Activated naive CD8-positive, alpha-beta T cell treated with anti-CD3 and anti-CD28 coated beads, Interleukin-2, amount 10 ng/mL, durations not matched to agents 7 days and 5 days (primary cell): ENCODE measurements at regions not wholly inside any gene's neighbourhood (a gene's known extent, or its start where the extent isn't known, plus 50 kb on each side); places are given as distances from the start of the nearest gene placed in this dataset.

Experiments
- ATAC-seq: fragments of 150-1000 bp; cut with Tn5 transposase; one replicate; pipeline ENCODE4 v1.10.0; 2021; ENCODE audit warnings: low read depth, moderate library complexity
- POLR2A ChIA-PET: fragments of 350-600 bp; sonication (Branson Sonifier 250); formaldehyde crosslinking; loops from one replicate; lab custom pipeline; 2021; ENCODE audit warnings: antibody characterized with exemption; lab: Charles Lee
- DNase-seq: peaks from one replicate; pipeline ENCODE4 v3.0.0; 2021
- H3K27ac Mint-ChIP-seq: one replicate; pipeline ENCODE4 v1.8.0; 2022; ENCODE audit warnings: mild to moderate bottlenecking, mixed read lengths
- H3K27me3 Mint-ChIP-seq: one replicate; pipeline ENCODE4 v1.8.0; 2022; ENCODE audit warnings: mild to moderate bottlenecking, moderate library complexity, mixed read lengths
- H3K36me3 Mint-ChIP-seq: one replicate; pipeline ENCODE4 v1.8.0; 2021; ENCODE audit warnings: mild to moderate bottlenecking, mixed read lengths
- H3K4me1 Mint-ChIP-seq: one replicate; pipeline ENCODE4 v1.8.0; 2021; ENCODE audit warnings: mixed read lengths
- H3K4me3 Mint-ChIP-seq: one replicate; pipeline ENCODE4 v1.8.0; 2022; ENCODE audit warnings: mild to moderate bottlenecking, moderate library complexity, mixed read lengths
- H3K9me3 Mint-ChIP-seq: one replicate; pipeline ENCODE4 v1.8.0; 2021; ENCODE audit warnings: mixed read lengths

DNA sequence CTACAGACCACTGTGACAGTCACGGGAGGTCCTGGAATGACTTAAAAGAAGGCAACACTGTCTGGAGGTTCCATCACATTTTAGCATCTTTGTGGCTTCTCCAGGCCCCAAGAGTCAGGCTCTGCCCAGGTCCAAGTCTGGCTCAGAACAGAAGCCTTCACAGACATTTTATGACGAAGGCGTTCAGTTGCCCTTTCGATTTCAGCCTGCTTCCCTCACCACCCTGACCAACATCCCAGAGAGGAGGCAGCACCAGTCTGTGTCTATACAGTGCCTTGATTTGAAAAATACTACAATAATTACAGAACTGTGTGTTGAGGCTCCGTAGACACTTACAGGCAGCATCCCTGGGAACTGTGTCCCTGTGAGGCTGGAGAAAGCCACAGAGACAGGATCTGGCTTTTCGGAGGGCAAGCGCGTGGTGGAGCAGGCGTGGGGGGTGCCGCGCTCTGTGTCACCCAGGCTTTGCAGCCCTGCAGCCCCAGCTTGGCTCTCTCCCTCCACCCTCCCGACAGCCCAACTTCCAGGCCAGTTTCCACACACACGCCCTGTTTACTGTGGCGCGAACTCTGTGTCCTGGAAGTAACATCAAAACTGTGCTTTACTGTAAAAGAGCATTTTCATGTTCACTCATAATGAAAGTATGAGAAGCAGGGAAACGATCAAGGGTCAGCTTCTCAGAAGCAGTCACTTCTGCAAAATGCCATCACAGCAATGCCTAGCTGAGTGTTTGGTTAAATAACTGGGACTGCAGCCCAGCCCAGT, 153.5 kb upstream of the ALKAL2 start:
- peaks cover 17% of the 10 kb centered on the region for H3K4me1 Mint-ChIP-seq
- H3K27ac Mint-ChIP-seq: no peak overlapping the region
- POLR2A ChIA-PET: no interaction called here
- H3K36me3 Mint-ChIP-seq: no peaks in the 10 kb centered on the region
- DNase-seq (no peak), ATAC-seq (no peak)
- H3K9me3 Mint-ChIP-seq: no peaks in the 10 kb centered on the region
- no peak overlapping the region for H3K4me3 Mint-ChIP-seq
- no peaks in the 10 kb centered on the region for H3K27me3 Mint-ChIP-seq

GRCh38 chr2:440403-440740, 152.5 kb upstream of the ALKAL2 start:
- H3K27ac Mint-ChIP-seq: no peak overlapping the region
- POLR2A ChIA-PET: no interaction called here

DNA sequence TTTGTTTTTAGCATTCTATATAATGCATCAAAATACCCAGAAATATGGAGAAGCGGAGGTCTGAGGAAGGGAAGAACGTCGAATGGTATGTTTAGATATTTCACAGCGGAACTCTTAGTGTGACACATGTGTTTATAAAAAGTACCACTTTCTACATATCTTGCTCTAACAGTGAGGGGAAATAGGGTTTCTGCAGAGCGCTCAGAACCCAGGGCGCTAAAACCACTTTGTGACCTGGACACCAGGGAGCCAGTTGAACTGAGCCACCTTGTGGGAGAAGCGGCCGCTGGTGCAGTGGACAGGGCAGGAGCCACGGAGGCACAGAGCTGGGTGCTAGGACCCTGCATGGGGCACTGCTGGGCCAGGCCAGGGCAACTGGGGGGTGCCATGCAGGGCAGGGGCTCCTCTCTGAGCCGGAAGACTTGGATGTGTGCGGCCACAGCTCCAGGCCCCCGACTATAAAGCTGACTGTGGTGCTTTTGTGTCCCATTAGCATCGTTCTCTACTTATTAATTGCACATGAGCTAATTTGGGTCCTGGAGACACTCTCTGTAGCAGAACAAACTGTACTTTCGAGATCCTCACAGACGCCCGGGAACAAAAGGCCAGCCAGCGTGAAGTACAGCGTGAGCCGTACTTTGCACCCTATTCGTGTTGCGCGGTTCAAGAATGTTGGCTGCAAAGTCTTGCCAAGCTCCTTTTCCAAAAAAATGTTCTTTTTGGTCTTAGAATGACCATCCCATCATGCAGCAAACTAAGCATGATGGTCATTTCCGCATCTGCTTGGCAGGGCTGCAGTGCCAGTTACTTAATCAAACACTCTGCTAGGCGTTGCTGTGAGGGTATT, 151.9 kb upstream of the ALKAL2 start:
- no peak overlapping the region for H3K27ac Mint-ChIP-seq
- no peak for ATAC-seq
- no peaks in the 10 kb centered on the region for H3K9me3 Mint-ChIP-seq
- H3K4me1 Mint-ChIP-seq: peaks cover 15% of the 10 kb centered on the region
- no peaks in the 10 kb centered on the region for H3K27me3 Mint-ChIP-seq
- no peak overlapping the region for H3K4me3 Mint-ChIP-seq
- POLR2A ChIA-PET: no interaction called here
- no peaks in the 10 kb centered on the region for H3K36me3 Mint-ChIP-seq
- DNase-seq: no peak

More at GRCh38 chr2:440403-440740, 152.5 kb upstream of the ALKAL2 start:
- Mint-ChIP-seq H3K27me3 (no peaks in the 10 kb centered on the region), H3K4me3 (no peak overlapping the region), H3K9me3 (no peaks in the 10 kb centered on the region), H3K4me1 (peaks cover 16% of the 10 kb centered on the region), H3K36me3 (no peaks in the 10 kb centered on the region)
- DNase-seq: no peak
- no peak for ATAC-seq

- H3K27ac Mint-ChIP-seq: no peak overlapping the region
- no peaks in the 10 kb centered on the region for H3K27me3 Mint-ChIP-seq
- POLR2A ChIA-PET: no interaction called here
- no peaks in the 10 kb centered on the region for H3K36me3 Mint-ChIP-seq
- DNase-seq (no peak), ATAC-seq (no peak)
- H3K4me1 Mint-ChIP-seq: peaks cover 17% of the 10 kb centered on the region
- no peaks in the 10 kb centered on the region for H3K9me3 Mint-ChIP-seq
- H3K4me3 Mint-ChIP-seq: no peak overlapping the region
These were observed 151.2 kb upstream of the ALKAL2 start for GRCh38 chr2:439077-439476.

- H3K27ac Mint-ChIP-seq: peak overlapping the region; percentile 16
- H3K4me1 Mint-ChIP-seq: peaks cover 17% of the 10 kb centered on the region
- H3K27me3 Mint-ChIP-seq: no peaks in the 10 kb centered on the region
- DNase-seq: peak; percentile 43
- H3K36me3 Mint-ChIP-seq: no peaks in the 10 kb centered on the region
- POLR2A ChIA-PET: no interaction called here
- H3K4me3 Mint-ChIP-seq: peak overlapping the region; percentile 75
- peak; percentile 99 for ATAC-seq
- H3K9me3 Mint-ChIP-seq: no peaks in the 10 kb centered on the region
These were observed 150.0 kb upstream of the ALKAL2 start for GRCh38 chr2:437756-438393.

- peak overlapping the region; percentile 75 for H3K4me3 Mint-ChIP-seq
- POLR2A ChIA-PET: no interaction called here
- DNase-seq (no peak), ATAC-seq (no peak)
- H3K36me3 Mint-ChIP-seq: no peaks in the 10 kb centered on the region
- H3K4me1 Mint-ChIP-seq: peaks cover 17% of the 10 kb centered on the region
- no peaks in the 10 kb centered on the region for H3K9me3 Mint-ChIP-seq
- no peak overlapping the region for H3K27ac Mint-ChIP-seq
- H3K27me3 Mint-ChIP-seq: no peaks in the 10 kb centered on the region
These were observed 149.3 kb upstream of the ALKAL2 start for GRCh38 chr2:437180-437579.

- POLR2A ChIA-PET: interaction anchor here (1.3 kb wide), 1 partner anchor 42 kb away, joined by 3 read pairs; no protein-coding TSS in a partner anchor
- Mint-ChIP-seq H3K27ac (no peak overlapping the region), H3K4me1 (peaks cover 17% of the 10 kb centered on the region), H3K27me3 (no peaks in the 10 kb centered on the region), H3K4me3 (no peak overlapping the region), H3K36me3 (no peaks in the 10 kb centered on the region), H3K9me3 (no peaks in the 10 kb centered on the region)
- ATAC-seq (no peak), DNase-seq (no peak)
These were observed 148.3 kb upstream of the ALKAL2 start for GRCh38 chr2:436205-436604.

GRCh38 chr2:434625-435024, 146.7 kb upstream of the ALKAL2 start:
- peaks cover 28% of the 10 kb centered on the region for H3K4me1 Mint-ChIP-seq
- H3K9me3 Mint-ChIP-seq: no peaks in the 10 kb centered on the region
- DNase-seq (no peak), ATAC-seq (no peak)
- H3K4me3 Mint-ChIP-seq: no peak overlapping the region
- no peaks in the 10 kb centered on the region for H3K36me3 Mint-ChIP-seq
- POLR2A ChIA-PET: no interaction called here
- H3K27ac Mint-ChIP-seq: peak overlapping the region; percentile 50
- no peaks in the 10 kb centered on the region for H3K27me3 Mint-ChIP-seq

DNA sequence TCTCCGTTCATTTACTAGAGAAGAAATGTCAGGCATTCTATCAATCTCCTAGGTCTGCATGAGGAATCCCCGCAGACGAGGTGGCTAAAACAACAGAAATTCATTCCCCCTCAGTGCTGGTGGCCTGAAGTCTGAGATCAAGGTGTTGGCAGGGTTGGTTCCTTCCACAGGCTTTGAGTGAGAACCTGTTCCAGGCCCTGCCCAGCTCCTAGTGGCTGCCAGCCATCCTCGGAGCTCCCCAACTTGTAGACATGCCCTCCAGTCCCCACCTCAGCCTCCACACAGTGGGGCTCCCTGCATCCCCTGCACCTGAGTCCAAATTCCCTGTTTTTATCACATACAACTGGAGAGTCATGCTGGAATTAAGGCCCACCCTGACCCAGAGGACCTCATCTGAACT, 145.3 kb upstream of the ALKAL2 start:
- Mint-ChIP-seq H3K27ac (no peak overlapping the region), H3K4me1 (peaks cover 30% of the 10 kb centered on the region), H3K4me3 (no peak overlapping the region), H3K27me3 (no peaks in the 10 kb centered on the region), H3K36me3 (no peaks in the 10 kb centered on the region), H3K9me3 (peaks cover 2% of the 10 kb centered on the region)
- POLR2A ChIA-PET: no interaction called here
- ATAC-seq: no peak
- DNase-seq: no peak

- Mint-ChIP-seq H3K9me3 (peaks cover 2% of the 10 kb centered on the region), H3K36me3 (no peaks in the 10 kb centered on the region)
- POLR2A ChIA-PET: no interaction called here
These were observed 142.6 kb upstream of the ALKAL2 start for GRCh38 chr2:430291-431040.

GRCh38 chr2:429575-430254, 141.8 kb upstream of the ALKAL2 start:
- peaks cover 2% of the 10 kb centered on the region for H3K9me3 Mint-ChIP-seq
- no peaks in the 10 kb centered on the region for H3K27me3 Mint-ChIP-seq
- H3K4me1 Mint-ChIP-seq: peaks cover 17% of the 10 kb centered on the region
- peak; percentile 84 for ATAC-seq
- no peaks in the 10 kb centered on the region for H3K36me3 Mint-ChIP-seq
- DNase-seq: no peak
- H3K4me3 Mint-ChIP-seq: peak overlapping the region; percentile 70
- H3K27ac Mint-ChIP-seq: peak overlapping the region; percentile 89
- POLR2A ChIA-PET: no interaction called here

More at GRCh38 chr2:430291-431040, 142.6 kb upstream of the ALKAL2 start:
- H3K4me1 Mint-ChIP-seq: peaks cover 19% of the 10 kb centered on the region
- peak overlapping the region; percentile 89 for H3K27ac Mint-ChIP-seq
- DNase-seq (no peak), ATAC-seq (peak; percentile 28)
- H3K27me3 Mint-ChIP-seq: no peaks in the 10 kb centered on the region
- H3K4me3 Mint-ChIP-seq: peak overlapping the region; percentile 70

DNA sequence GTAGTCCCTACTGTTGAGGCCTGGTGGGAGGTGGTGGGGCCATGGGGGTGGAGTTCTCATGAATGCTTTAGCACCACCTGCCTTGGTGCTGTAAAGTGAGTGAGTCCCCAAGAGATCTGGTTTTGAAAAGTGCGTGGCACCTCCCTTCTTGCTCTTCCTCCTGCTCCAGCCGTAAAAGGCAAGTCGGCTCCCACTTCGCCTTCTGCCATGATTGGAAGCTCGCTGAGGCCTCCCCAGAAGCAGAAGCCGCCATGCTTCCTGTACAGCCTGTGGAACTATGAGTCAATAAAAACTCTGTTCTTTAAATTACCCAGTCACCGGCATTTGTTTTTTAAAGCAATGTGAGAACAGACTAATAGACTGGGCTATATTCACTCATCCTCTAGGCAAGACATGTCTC, 141.3 kb upstream of the ALKAL2 start:
- H3K27ac Mint-ChIP-seq: peak overlapping the region; percentile 89
- H3K36me3 Mint-ChIP-seq: no peaks in the 10 kb centered on the region
- no peak for ATAC-seq
- peaks cover 2% of the 10 kb centered on the region for H3K9me3 Mint-ChIP-seq
- peaks cover 16% of the 10 kb centered on the region for H3K4me1 Mint-ChIP-seq
- no peak for DNase-seq
- peak overlapping the region; percentile 70 for H3K4me3 Mint-ChIP-seq
- POLR2A ChIA-PET: no interaction called here
- H3K27me3 Mint-ChIP-seq: no peaks in the 10 kb centered on the region
